ENCODE measurements at regions not wholly inside any gene's neighbourhood (a gene's known extent, or its start where the extent isn't known, plus 50 kb on each side); places are given as distances from the start of the nearest gene placed in this dataset.
"Not testable (repeated sequence)": the region's sequence is repeated elsewhere in the genome, so short reads cannot be mapped to it uniquely, and the experiment has no call there.

DNA sequence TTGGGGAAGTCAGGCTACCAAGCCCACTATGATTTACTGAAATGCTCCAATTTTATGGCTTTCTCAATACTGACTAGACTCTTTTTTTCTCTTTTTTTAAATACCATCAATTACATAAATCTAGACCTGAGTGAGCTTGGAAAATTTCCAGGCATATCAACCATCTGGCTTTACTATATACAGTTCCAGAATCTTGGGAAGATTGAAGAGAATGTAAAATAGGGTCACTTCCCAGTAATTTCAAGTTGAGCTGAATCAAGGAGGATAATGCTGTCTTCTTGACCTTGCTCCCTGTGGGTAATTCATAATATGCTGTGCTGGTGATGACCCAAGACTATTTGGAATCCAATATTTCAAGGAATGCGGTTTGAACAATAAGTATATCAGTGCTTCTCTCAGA, 108.1 kb downstream of the MAP3K21 start:
- DNase-seq = no peak

DNA sequence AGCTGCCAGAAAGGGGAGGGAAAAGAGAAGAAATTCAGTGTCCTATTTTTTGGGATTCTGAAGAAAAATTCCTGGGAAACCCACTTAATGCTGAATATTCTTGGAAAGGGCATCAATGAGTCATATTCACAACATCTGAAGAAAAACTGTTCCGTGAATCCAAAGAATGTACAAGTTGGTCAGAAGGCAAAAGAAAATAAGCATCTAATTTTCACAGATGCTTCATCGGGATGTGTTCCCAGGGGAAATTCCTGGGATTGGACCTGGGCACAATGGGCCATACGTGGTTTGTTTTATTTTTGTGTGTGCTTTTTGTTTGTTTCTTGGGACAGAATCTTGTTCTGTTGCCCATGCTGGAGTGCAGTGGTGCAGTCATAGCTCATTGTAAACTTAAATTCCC, 112.2 kb downstream of the MAP3K21 start:
- DNase-seq = no peak

DNA sequence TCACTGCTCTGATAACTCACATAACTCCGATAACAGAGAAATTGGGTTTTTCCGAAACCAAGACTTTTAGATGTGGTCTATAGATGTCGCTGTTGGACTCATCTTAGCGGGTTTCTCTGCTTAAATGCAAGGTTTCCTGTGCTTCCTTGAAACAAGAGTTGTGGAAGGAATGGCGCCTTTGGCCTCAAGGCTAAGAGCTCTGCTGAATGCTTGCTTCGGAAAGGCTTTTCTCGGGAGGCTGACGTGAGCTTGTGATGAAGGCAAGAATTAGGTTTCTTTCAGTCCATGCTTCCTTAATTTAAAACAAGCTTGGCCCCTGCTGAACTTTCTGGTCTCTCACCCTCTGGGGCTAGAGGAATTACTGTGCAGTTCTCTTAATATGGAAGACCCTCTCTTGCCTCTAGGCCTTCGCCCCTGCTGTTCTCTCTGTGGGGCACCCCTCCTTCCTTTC, 113.5 kb downstream of the MAP3K21 start:
- peak; percentile 75 for DNase-seq

DNA sequence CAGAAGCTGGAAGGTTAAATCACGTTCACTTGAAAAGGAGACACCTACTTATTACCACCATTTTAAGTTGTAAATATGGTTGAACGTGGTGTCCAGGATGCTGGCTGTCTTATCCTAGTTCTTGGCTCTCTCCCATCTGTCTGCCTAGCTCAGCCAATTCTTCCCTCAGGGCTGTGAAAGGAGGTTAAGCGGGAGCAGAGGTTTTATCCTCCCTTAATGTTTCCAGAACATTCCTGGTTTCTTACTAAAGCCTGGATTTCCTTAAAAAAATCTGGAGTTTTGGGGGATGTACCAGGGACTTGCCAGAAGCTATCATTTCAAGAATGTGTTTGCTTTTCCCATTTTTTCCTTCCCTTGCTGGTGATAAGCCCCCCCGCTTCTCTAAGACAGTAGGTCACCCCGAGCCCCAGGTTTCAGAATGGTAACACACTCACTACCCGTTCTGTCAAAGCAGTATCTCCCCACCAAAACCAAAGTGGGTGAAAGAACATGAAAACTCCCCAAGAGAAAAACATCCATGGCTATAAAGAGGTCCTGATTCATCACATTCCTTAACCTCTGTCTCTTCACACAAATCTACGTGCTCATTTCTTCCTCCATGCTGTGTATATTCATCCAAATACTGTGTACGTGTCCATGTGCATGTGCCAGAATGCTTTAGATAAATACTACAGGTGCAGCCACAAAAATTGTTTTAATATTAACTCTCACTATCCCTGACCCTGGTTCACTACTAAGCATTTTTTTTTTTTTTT, 114.7 kb downstream of the MAP3K21 start:
- no peak for DNase-seq

DNA sequence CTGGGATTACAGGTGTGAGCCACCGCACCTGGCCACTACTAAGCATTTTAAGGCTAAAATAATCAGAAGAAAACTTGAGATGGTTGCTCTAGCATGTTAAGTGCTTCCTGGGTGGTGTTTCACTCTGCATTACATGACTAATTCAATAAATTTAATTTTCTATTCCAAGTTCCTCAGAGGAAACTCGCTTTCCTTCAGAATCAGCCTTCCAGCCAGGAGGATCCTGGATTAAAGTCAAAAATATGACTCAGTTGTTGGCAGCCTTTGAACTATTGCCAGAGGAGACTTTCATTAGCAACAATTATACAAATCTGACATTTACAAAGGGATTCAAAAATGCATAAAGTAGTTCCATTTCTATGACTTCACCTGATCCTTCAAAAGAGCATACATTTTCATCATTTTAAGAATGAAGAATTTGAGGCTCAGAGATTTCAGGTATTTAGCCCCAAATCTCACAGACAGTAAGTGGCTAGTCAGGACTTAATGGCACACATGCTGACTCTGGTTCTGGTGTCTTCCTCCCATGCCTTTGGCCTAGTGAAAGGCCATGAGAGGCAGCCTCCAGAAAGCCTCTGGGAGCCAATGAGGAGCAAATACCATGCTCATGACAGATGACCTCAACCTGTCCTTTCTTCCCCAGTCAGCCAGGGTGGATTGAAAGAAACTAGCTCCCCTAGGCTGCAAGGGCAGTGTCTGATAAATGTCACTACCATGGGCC, 115.7 kb downstream of the MAP3K21 start:
- DNase-seq = no peak

DNA sequence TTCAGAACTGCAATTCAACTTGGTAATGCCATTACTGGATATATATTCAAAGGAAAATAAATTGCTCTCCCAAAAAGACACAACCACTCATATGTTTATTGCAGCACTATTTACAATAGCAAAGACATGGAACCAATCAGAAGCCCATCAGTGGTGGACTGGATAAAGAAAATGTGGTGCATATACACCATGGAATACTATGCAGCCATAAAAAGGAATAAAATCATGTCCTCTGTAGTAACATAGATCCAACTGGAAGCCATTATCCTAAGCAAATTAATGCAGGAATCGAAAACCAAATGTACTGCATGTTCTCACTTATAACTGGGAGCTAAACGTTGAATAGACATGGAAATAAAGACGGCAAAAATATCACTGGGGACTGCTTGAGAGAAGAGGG, 117.0 kb downstream of the MAP3K21 start:
- DNase-seq = no peak

DNA sequence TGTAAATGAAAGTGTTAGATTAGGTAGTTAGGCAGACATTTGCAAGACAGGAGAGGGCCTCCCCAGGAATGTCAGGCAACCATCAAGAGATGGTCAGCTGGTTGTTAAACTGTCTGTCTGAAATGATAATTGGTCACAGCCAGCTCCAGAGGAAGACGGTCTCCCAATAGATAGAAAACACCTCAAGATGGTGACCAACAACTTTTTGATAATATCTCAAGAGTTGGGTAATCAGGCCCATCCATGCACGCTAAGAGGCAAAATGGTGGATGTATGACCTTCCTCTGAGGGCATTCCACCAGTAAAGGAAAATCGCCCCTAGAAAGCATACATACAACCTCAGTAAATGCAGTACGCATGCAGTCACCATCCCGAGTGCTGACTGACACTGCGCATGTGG, 118.2 kb downstream of the MAP3K21 start:
- no peak for DNase-seq

DNA sequence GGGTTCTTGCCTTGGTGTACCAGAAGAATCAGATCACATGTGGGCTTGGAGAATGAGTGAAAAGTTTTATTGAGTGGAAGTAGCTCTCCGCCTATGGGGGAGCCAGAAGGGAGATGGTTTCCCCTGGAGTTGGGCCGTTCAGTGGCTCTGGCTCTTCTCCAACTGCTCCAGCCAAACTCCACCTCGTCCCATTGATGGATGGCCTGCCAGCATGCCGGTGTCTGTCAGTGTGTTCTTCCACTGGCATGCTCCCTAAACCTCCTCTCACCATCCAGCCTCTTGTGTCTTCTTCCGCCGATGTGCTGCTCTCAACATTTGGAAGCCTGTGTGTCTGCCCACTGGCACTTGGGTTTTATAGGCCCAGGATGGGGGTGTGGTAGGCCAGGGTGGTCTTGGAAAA, 119.4 kb downstream of the MAP3K21 start:
- no peak for DNase-seq

DNA sequence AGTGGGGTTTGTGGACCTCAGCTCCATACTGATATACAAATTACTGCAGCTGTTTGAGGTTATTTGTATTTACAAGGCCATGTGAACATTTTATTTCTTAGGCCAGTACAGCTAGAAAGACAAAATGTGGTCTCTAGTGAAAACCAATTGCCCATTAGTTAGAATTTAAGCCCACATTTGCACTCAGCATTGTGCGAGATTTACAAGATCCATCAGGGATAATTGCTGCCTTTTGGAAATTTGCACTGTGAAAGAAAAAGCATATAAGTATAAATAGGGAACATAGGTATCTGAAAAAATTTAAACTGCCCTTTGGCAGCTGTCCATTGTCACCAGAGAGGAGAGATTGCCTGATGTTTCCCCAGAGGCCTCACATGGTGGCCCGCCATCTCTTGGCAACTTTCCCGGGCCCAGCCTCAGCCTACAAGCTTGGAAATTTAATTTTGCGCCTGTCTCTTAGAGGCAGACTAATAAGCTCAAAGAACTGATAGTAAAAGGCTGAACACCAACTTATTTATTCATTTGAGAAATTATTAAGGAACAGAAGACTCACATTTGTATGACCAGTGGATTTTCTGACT, 120.7 kb downstream of the MAP3K21 start:
- no peak for DNase-seq

DNA sequence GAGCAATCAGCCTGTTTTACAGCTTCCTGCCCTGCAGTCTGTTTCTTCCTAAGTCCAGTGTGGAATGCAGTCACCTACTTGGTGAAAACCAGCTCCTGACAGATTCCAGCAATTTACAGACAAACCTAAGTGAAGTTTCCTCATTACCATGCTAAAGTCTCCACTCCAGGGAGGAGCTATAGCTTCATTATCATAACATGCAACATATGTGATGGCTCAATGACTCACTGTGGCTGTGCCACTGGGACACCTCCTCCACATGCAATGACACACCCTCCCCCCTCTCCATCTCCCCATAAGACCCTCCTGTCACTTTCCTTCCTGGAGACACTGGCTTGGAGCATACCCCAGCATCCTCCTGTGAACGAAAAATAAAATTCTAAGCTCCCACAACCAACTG, 125.2 kb downstream of the MAP3K21 start:
- no peak for DNase-seq

DNA sequence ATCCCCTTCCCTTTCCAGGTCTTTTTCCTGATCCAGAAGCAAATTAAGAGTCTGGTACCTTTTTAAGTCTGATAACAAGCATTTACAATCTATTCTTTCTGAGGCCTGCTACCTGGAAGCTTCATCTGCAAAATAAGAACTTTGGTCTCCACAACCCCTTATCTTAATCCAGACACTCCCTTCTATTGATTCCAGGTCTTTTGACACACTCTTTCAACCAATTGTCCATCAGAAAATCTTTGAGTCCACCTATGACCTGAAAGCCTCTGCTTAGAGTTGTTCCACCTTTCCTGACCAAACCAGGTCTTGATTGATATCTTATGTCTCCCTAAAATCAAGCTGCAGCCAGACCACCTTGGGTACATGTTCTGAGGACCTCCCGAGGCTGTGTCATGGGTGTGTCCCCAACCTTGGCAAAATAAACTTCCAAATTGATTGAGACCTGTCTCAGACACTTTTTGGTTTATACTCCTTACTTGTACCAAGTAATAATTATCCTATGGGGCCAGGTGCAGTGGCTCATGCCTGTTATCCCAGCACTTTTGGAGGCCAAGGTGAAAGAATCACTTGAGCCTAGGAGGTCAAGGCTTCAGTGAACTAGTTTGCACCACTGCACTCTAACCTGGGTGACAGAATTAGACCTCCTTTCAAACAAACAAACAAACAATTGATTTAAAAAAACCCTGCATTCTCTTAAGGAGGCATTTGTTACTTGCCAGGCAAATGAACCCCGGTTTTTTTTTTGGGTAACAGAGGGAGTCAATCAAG, 126.1 kb downstream of the MAP3K21 start:
- no peak for DNase-seq

DNA sequence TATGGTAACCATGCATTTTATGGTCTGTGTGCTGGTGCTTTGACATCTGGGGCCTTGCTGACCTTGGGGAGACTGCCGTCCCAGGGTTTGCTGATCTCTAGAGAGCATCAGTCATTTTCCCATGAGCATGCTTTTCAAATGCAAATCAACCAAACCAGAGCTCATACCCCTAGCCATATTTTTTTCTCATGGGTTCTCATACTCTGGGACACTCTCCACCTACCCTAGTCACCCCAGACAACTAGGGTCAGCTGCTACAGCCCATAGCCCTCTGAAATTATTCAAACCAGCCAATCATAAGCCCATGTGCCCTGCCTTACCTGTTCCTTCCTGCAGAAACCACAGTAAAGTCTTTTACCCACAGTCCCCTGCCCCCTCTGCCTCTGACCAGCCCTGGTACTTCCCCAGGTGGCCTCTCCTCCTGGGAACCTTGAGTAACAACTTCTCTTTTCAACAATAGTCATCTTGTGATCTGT, 132.0 kb downstream of the MAP3K21 start:
- DNase-seq = no peak

DNA sequence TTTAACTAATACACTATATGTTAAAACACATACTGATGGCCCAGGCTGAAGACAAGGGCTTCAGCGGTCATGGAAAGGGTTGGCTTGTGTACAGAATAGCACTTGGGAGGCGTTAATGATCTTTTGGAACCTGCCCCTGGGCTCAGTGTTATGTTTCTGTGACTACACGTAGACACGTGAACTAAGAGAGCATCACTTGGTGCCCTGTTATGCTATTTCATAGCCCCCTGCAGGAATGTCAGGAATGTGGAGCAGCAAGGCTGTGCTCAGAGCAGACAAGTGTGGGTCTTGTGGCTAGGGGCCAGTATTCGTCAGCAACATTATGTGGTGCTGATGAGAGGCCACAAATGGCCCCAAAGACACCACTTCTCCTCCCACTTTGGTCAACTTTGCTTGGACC, 132.4 kb downstream of the MAP3K21 start:
- peak; percentile 83 for DNase-seq

DNA sequence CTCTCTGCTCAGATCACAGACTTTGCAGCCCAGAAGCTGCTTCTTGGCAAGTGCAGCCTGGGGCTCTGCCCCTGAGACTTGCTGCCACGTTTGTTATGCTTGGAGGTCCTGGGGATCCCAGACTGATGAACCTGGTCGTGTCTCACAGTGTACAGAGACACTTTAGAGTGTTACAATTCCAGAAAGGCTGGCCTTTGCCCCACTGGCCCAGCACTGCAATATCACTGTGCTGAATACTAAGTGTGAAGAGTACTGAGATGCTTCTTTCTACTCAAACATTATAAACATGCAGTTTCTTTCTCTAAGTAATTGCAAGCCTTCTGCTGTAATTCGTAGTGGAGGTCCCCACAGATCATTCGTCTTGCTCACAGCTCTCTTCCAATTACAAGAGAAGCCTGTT, 133.2 kb downstream of the MAP3K21 start:
- no peak for DNase-seq

DNA sequence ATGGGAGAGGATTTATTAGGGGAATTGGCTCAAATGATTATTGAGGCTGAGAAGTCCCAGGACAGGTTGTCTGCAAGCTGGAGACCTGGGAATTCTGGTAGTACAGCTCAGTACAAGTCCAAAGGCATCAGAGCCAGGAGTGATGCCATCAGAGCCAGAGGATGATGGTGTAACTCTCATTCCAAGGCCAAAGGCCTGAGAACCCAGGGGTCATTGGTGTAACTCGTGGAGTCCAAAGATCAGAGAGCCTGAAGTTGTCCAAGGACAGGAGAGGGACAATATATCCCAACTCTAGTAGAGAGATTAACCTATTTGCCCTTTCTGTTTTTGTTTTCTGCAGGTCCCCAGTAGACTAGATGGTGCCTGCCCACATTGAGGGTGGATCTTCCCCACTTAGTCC, 134.3 kb downstream of the MAP3K21 start:
- DNase-seq = no peak

DNA sequence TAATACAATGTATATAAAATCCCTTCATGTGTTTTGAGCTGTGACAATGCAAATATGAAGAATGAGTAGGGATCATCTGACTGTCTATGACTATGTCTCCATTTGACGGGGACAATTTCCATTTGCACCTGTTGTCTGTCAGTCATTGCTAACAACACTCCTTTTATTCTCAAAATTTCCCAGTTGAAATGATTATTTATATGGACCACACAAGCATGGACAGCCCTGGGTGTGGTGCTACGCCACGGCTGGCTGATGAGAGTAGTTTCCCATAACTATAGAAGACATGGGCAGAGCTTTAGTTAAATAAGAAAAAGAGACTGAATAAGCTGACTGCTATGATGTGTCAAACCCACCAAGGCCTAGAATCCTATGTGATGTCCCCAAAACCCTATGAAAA, 135.8 kb downstream of the MAP3K21 start:
- no peak for DNase-seq

DNA sequence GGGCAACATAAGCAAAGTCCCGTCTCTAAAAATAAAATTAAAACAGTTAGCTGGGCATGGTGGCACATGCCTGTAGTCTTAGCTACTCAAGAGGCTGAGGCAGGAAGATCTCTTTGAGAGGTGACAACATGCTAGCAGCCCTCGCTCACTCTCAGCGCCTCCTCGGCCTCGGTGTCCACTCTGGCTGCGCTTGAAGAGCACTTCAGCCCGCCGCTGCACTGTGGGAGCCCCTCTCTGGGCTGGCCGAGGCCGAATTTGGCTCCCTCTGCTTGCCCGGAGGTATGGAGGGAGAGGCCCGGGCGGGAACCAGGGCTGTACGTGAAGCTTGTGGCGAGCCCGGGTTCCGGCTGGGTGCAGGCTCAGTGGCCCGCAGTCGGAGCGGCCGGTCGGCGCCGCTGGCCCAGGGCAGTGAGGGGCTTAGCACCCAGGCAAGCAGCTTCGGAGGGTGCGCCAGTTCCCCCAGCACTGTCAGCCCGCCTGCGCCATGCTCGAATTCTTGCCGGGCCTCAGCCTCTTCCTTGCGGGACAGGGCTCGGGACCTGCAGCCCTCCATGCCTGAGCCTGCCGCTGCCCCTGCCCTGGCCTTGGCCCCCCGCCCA, 138.3 kb downstream of the MAP3K21 start:
- DNase-seq = no peak

DNA sequence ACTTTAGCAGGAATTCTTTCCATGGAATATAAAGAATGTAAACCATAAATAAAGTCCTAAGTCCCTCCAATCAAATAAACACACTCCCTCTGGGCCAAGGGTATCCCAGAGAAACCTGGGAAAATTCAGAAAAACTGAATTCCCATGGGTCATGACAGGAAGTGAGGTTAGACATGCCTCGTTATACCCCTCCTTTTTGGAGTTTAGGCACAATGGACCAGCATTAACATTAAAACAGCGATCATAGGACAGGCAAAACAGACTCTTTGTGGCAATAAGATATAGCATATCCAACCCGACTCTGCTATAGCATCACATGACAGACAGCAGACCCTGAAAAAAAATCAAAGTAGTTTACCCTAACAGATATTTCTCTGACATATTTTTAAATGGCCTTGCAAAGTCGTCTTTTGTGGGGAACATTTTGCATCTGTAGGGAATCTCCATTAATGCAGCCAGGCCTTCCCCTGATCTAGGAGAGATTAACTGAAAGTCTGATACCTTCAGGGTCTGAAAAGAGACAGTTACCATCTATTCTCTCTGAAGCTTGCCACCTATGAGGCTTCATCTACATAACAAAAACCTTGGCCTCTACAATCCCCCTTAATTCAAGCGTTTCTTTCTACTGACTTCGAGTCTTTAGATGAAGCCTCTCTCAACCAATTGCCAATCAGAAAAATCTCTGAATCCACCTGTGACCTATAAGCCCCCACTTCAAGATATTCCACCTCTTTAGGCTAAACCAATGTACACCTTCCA, 143.0 kb upstream of the KCNK1 start:
- no peak for DNase-seq

DNA sequence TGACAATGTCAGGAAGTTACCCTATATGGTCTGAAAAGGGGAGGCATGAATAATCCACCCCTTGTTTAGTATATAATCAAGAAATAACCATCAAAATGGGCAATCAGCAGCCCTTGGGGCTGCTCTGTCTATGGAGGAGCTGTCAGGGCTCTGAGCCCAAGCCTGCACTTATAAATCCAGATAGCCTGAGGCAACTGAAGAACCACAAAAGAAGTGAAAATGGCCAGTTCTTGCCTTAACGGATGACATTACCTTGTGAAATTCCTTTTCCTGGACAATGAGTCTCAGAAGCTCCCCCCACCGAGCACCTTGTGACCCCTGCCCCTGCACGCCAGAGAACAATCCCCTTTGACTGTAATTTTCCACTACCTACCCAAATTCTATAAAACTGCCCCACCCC, 142.1 kb upstream of the KCNK1 start:
- DNase-seq = not testable (repeated sequence)

DNA sequence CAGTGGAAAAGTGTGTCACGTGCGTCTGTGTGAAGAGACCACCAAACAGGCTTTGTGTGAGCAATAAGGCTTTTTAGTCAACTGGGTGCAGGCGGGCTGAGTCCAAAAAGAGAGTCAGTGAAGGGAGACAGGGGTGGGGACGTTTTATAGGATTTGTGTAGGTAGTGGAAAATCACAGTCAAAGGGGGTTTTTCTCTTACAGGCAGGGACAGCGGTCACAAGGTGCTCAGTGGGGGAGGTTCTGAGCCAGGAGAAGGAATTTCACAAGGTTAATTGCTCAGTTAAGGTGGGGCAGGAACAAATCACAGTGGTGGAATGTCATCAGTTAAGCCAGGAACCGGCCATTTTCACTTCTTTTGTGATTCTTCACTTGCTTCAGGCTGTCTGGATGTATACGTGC, 141.1 kb upstream of the KCNK1 start:
- DNase-seq = not testable (repeated sequence)

DNA sequence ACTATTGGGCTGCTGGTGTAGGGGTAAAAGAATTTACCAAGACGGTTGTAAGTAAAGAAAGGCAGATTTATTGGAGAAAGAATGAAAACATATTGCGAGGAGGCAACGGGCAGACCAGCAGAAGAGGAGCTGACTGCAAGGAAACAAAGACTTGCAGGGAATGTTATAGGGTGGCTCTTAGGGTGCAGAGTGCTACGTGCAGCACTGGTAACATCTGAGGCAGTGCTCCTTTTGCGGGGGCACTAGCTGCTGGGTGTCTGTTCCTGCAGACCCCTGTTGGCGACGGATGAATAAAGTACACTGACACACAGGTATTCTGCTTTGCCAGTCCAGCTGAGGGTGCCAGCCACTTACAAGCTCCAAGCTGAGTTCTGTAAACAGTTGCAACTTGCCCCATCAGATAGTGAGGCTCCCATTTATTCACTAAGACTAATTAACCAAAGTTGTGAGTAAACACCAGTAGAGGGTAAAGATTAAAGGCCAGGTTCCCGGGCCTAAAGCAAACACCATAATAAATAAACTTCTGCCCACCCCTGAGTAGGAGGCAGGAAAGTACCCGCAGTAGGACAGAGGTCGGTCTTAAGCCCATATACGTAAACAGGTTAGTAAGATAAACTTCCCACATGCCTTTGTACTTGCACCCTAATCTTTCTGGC, 140.2 kb upstream of the KCNK1 start:
- DNase-seq = no peak

DNA sequence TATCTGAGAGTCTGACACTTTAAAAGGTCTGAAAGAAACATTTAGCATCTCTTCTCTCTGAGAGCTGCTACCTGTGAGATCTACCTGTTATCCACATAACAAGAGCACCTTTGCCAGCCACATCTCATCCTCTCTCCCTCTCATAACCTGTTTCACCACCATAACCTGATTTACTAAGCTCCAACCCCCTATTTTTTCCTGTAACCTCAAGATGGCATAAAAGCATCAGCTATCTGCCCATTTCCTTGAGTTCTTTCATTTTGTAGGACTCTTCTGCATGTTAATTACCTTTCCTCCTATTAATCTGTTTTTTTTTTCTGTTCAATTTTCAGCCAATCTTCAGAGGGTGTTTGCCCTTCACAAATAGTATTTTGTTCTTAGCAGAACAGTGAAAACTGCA, 136.5 kb upstream of the KCNK1 start:
- no peak for DNase-seq
